Right lobe of liver (tissue), 6 donors: ENCODE measurements at regions not wholly inside any gene's neighbourhood (a gene's known extent, or its start where the extent isn't known, plus 50 kb on each side); places are given as distances from the start of the nearest gene placed in this dataset.

Experiments
- ATAC-seq, 4 donors: fragments of 200-7000 bp; cut with Tn5 transposase; one replicate each; pipeline ENCODE4 v1.9.1; 2020; ENCODE audit warnings: mild to moderate bottlenecking in 4 of 4, moderate library complexity in 4 of 4
- DNase-seq, 3 donors: peaks; one replicate each; pipeline ENCODE4 v3.0.0-alpha.2; 2020
- H3K27ac ChIP-seq, 3 donors: fragments of 200-600 bp; one replicate each; pipeline ENCODE4 v1.8.0; 2022
- H3K27me3 ChIP-seq, 2 donors: fragments of 200-600 bp; one replicate each; pipeline ENCODE4 v1.8.0; 2022
- H3K36me3 ChIP-seq, 4 donors: fragments of 200-600 bp; sonication (generic) in 1 of 4; one replicate each; pipeline versions ENCODE4 v1.5.1 to v1.8.0; 2017 to 2022; ENCODE audit warnings: control low read depth in 1 of 4
- H3K4me1 ChIP-seq, 4 donors: fragments of 200-600 bp; sonication (generic) in 1 of 4; one replicate each; pipeline versions ENCODE4 v1.5.1 to v1.8.0; 2017 to 2022; ENCODE audit warnings: control low read depth in 1 of 4
- H3K4me3 ChIP-seq, 3 donors: fragments of 200-600 bp; one replicate each; pipeline ENCODE4 v1.8.0; 2022
- H3K9me3 ChIP-seq, 4 donors: fragments of 200-600 bp; sonication (generic) in 1 of 4; one replicate each; pipeline versions ENCODE4 v1.5.1 to v1.8.0; 2017 to 2022; ENCODE audit warnings: control low read depth in 1 of 4
- POLR2A ChIP-seq: fragments of 450-650 bp; IDR thresholded peaks from one replicate; pipeline ENCODE4 v1.6.1; 2017; ENCODE audit warnings: antibody characterized with exemption, mild to moderate bottlenecking
- WGBS: methylation state at CpG from one replicate; pipeline ENCODE4 v1.1.6; 2018; ENCODE audit warnings: low coverage, low lambda C conversion rate; ENCODE audit not compliant: insufficient coverage; ENCODE audit errors: missing lambda C conversion rate; 5-methylcytosine and 5-hydroxymethylcytosine counted together
- intact Hi-C, 2 donors: fragments of 100-400 bp; cut with DNase I; formaldehyde crosslinking; loops; one replicate each; pipeline versions ENCODE4 v1.11.2 to v1.14.1; 2022
- TF ChIP-seq, protein P1 (sequence below), 4 donors: fragments of 200-600 bp in 3 of 4; fragments of 450-650 bp in 1 of 4; IDR thresholded peaks; one replicate each; pipeline versions ENCODE4 v1.5.1 to v1.8.0; 2016 to 2022; ENCODE audit warnings: antibody characterized with exemption in 4 of 4, mild to moderate bottlenecking in 2 of 4
- donor health status: DM: no; HTN: yes; CAD: no.
- donor health status: DM: no; HTN: no; CAD: no.
- donor health status: DM: no; HTN: no; CAD: no.
- donor health status: DM: no; HTN: yes; CAD: no.
- donor health status: DM: no; HTN: yes; CAD: no.

- WGBS = 32% methylated on average over 14 of the region's 16 CpGs
- intact Hi-C loops = no loop called here
- H3K27ac ChIP-seq = no peak overlapping the region
- H3K27me3 ChIP-seq = no peaks in the 10 kb centered on the region
- no peaks in the 10 kb centered on the region for H3K36me3 ChIP-seq
- TF ChIP-seq, protein P1, sequence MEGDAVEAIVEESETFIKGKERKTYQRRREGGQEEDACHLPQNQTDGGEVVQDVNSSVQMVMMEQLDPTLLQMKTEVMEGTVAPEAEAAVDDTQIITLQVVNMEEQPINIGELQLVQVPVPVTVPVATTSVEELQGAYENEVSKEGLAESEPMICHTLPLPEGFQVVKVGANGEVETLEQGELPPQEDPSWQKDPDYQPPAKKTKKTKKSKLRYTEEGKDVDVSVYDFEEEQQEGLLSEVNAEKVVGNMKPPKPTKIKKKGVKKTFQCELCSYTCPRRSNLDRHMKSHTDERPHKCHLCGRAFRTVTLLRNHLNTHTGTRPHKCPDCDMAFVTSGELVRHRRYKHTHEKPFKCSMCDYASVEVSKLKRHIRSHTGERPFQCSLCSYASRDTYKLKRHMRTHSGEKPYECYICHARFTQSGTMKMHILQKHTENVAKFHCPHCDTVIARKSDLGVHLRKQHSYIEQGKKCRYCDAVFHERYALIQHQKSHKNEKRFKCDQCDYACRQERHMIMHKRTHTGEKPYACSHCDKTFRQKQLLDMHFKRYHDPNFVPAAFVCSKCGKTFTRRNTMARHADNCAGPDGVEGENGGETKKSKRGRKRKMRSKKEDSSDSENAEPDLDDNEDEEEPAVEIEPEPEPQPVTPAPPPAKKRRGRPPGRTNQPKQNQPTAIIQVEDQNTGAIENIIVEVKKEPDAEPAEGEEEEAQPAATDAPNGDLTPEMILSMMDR (IDR thresholded peaks at IDR 0.05) = no peak
- TF ChIP-seq POLR2A = no peak
- no peaks in the 10 kb centered on the region for H3K9me3 ChIP-seq
- DNase-seq (no peak), ATAC-seq (peak in 3 of 4 donors; percentile 51 to 74 (median 71))
- H3K4me1 ChIP-seq = no peaks in the 10 kb centered on the region
- no peak overlapping the region for H3K4me3 ChIP-seq
Measured at GRCh38 chr6:166767230-166767629, 140.2 kb upstream of the RPS6KA2 start.

DNA sequence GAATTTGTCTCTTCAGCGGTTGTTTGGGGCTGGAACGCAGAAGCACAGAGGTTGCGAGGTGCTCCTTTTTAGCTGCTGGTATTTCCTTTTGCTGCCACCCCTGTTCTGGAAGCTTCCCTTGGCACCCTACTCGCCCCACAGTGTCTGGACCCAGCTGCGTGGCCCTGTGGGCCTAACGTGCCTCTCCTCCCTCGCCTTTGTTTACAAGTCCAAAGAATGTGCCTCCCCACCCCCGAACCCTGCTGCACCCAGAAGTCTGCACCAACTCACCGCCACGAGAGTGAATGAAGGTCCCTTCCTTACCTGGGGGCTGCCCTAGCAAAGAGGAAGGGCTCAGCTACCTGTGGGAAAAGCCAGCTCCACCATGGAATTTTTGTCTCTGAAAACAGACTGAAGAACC, 139.7 kb upstream of the RPS6KA2 start:
- intact Hi-C loops = no loop called here
- no peak for TF ChIP-seq POLR2A
- no peak overlapping the region for H3K27ac ChIP-seq
- H3K9me3 ChIP-seq = no peaks in the 10 kb centered on the region
- no peaks in the 10 kb centered on the region for H3K36me3 ChIP-seq
- H3K27me3 ChIP-seq = no peaks in the 10 kb centered on the region
- H3K4me1 ChIP-seq = no peaks in the 10 kb centered on the region
- ATAC-seq = peak in 3 of 4 donors; percentile 69 to 86 (median 72)
- WGBS = 38% methylated on average over 10 of the region's 10 CpGs
- no peak for DNase-seq
- no peak overlapping the region for H3K4me3 ChIP-seq

DNA sequence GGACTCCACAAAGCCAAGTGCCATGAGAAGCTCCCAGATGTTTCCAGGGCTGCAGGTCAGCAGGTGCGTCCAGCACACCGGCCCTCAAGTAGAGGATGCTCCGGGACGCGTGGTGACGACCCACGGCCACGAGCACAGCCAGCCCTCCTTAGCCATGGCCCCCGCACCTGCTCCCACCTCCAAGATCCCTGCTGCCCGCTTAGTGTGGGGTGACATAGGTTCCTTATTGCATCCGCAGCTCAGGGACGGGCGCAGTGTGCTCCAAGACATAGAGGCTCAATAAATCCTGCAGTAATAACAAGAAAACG, 138.1 kb upstream of the RPS6KA2 start:
- Histone ChIP-seq H3K36me3 (no peaks in the 10 kb centered on the region), H3K27me3 (no peaks in the 10 kb centered on the region), H3K4me1 (no peaks in the 10 kb centered on the region), H3K9me3 (no peaks in the 10 kb centered on the region), H3K27ac (no peak overlapping the region), H3K4me3 (no peak overlapping the region)
- WGBS = 91% methylated on average over 12 of the region's 14 CpGs
- TF ChIP-seq POLR2A = no peak
- TF ChIP-seq, protein P1 (IDR thresholded peaks at IDR 0.05) = no peak
- DNase-seq = peak in 1 of 3 donors; percentile 33
- intact Hi-C loops = no loop called here
- ATAC-seq = no peak

- DNase-seq = peak in 1 of 3 donors; percentile 30
- Histone ChIP-seq H3K4me3 (no peak overlapping the region), H3K4me1 (no peaks in the 10 kb centered on the region), H3K9me3 (no peaks in the 10 kb centered on the region), H3K36me3 (no peaks in the 10 kb centered on the region), H3K27ac (no peak overlapping the region), H3K27me3 (no peaks in the 10 kb centered on the region)
- 89% methylated on average over 22 of the region's 24 CpGs for WGBS
- no peak for ATAC-seq
- intact Hi-C loops = no loop called here
- TF ChIP-seq POLR2A = no peak
- TF ChIP-seq, protein P1 (IDR thresholded peaks at IDR 0.05) = no peak
Measured at GRCh38 chr6:166764473-166765233, 137.6 kb upstream of the RPS6KA2 start.

- Histone ChIP-seq H3K36me3 (no peaks in the 10 kb centered on the region), H3K4me1 (no peaks in the 10 kb centered on the region), H3K4me3 (no peak overlapping the region), H3K27ac (no peak overlapping the region), H3K27me3 (no peaks in the 10 kb centered on the region), H3K9me3 (no peaks in the 10 kb centered on the region)
- WGBS = 90% methylated on average over 21 of the region's 37 CpGs
- ATAC-seq (no peak), DNase-seq (peak in 1 of 3 donors; percentile 33)
- TF ChIP-seq, protein P1 (IDR thresholded peaks at IDR 0.05) = no peak
- no peak for TF ChIP-seq POLR2A
- intact Hi-C loops = no loop called here
Measured at GRCh38 chr6:166763606-166764472, 136.8 kb upstream of the RPS6KA2 start.
